GM23248 (cell line): ENCODE measurements at regions not wholly inside any gene's neighbourhood (a gene's known extent, or its start where the extent isn't known, plus 50 kb on each side); places are given as distances from the start of the nearest gene placed in this dataset.
"Not testable (repeated sequence)": the region's sequence is repeated elsewhere in the genome, so short reads cannot be mapped to it uniquely, and the experiment has no call there.

Experiments
- DNase-seq: peaks from one replicate; pipeline ENCODE4 v3.0.0-alpha.2; 2015
- H2AFZ ChIP-seq: fragments of 200-600 bp; sonication (generic); 2 replicates; pipeline ENCODE4 v1.6.1; 2016; ENCODE audit warnings: antibody characterized with exemption
- H3F3A ChIP-seq: fragments of 200-600 bp; sonication (generic); 2 replicates; pipeline ENCODE4 v1.6.1; 2016; ENCODE audit warnings: mild to moderate bottlenecking, antibody characterized with exemption, mixed run types; ENCODE audit not compliant: insufficient read depth
- H3K27ac ChIP-seq: fragments of 200-600 bp; sonication (generic); 2 replicates; pipeline ENCODE4 v1.5.1; 2016; ENCODE audit warnings: mild to moderate bottlenecking
- H3K27me3 ChIP-seq: fragments of 200-600 bp; sonication (generic); replicated peaks from 2 replicates; pipeline ENCODE4 v1.6.1; 2016; ENCODE audit warnings: mild to moderate bottlenecking; ENCODE audit not compliant: insufficient read depth
- H3K36me3 ChIP-seq: fragments of 200-600 bp; sonication (generic); 2 replicates; pipeline ENCODE4 v1.6.1; 2016; ENCODE audit warnings: low read depth, mild to moderate bottlenecking
- H3K4me1 ChIP-seq: fragments of 200-600 bp; sonication (generic); 2 replicates; pipeline ENCODE4 v1.6.1; 2016; ENCODE audit warnings: mild to moderate bottlenecking; ENCODE audit not compliant: insufficient read depth
- H3K4me2 ChIP-seq: fragments of 200-600 bp; sonication (generic); one replicate; pipeline ENCODE4 v1.6.1; 2016; ENCODE audit warnings: mild to moderate bottlenecking; ENCODE audit not compliant: unreplicated experiment
- H3K4me3 ChIP-seq: fragments of 200-600 bp; sonication (generic); 2 replicates; pipeline ENCODE4 v1.5.1; 2016; ENCODE audit warnings: mild to moderate bottlenecking
- H3K79me2 ChIP-seq: fragments of 200-600 bp; sonication (generic); 2 replicates; pipeline ENCODE4 v1.6.1; 2016; ENCODE audit warnings: mild to moderate bottlenecking; ENCODE audit not compliant: insufficient read depth
- H3K9ac ChIP-seq: fragments of 200-600 bp; sonication (generic); 2 replicates; pipeline ENCODE4 v1.6.1; 2016; ENCODE audit warnings: mild to moderate bottlenecking
- H3K9me2 ChIP-seq: fragments of 200-600 bp; sonication (generic); 2 replicates; pipeline ENCODE4 v1.6.1; 2016; ENCODE audit warnings: mixed run types, mild to moderate bottlenecking, moderate library complexity; ENCODE audit not compliant: insufficient read depth
- H3K9me3 ChIP-seq: fragments of 200-600 bp; sonication (generic); one replicate; pipeline ENCODE4 v1.6.1; 2017; ENCODE audit warnings: low read depth
- H4K20me1 ChIP-seq: fragments of 200-600 bp; sonication (generic); 2 replicates; pipeline ENCODE4 v1.6.0; 2016; ENCODE audit not compliant: insufficient read depth
- EZH2 ChIP-seq: fragments of 200-600 bp; sonication (generic); IDR thresholded peaks from 2 replicates; pipeline ENCODE4 v1.6.1; 2018; ENCODE audit warnings: antibody characterized with exemption, mild to moderate bottlenecking; ENCODE audit not compliant: insufficient read depth, poor library complexity, severe bottlenecking
- EZH2phosphoT487 ChIP-seq: fragments of 200-600 bp; sonication (generic); IDR thresholded peaks from 2 replicates; pipeline ENCODE4 v1.6.1; 2018; ENCODE audit warnings: antibody characterized with exemption, moderate library complexity, mild to moderate bottlenecking, low read depth; ENCODE audit not compliant: insufficient read depth
- WGBS, 2 experiments: methylation state at CpG; one replicate each; pipeline ENCODE4 v1.1.6; 2015 to 2017; ENCODE audit warnings: low lambda C conversion rate in 2 of 2, low coverage in 1 of 2; ENCODE audit errors: missing lambda C conversion rate in 2 of 2; 5-methylcytosine and 5-hydroxymethylcytosine counted together
- in situ Hi-C: fragments of 300-500 bp; cut with MboI; formaldehyde crosslinking; loops from 2 replicates; pipeline ENCODE4 v1.15.0; 2020

GRCh38 chr18:39574897-39575296 lies 2009.3 kb upstream of the CELF4 start:
- H3K27ac ChIP-seq, result no peak overlapping the region
- H4K20me1 ChIP-seq, result no peaks in the 10 kb centered on the region
- TF ChIP-seq EZH2 (no peak), EZH2phosphoT487 (no peak)
- no peak for DNase-seq
- in situ Hi-C loops, result no loop called here
- H3K4me3 ChIP-seq, result no peak overlapping the region
- H3K9me3 ChIP-seq, result no peaks in the 10 kb centered on the region
- H3K4me2 ChIP-seq, result no peak overlapping the region
- H3K4me1 ChIP-seq, result no peaks in the 10 kb centered on the region
- no peaks in the 10 kb centered on the region for H3K9me2 ChIP-seq
- H3F3A ChIP-seq, result no peaks in the 10 kb centered on the region
- H3K27me3 ChIP-seq, result no peaks in the 10 kb centered on the region
- WGBS, 2 experiments, result 84 to 92% methylated on average over 4 of the region's 4 CpGs
- no peak overlapping the region for H2AFZ ChIP-seq
- no peak overlapping the region for H3K9ac ChIP-seq
- H3K36me3 ChIP-seq, result no peaks in the 10 kb centered on the region
- no peaks in the 10 kb centered on the region for H3K79me2 ChIP-seq

GRCh38 chr18:39571511-39571910 lies 2005.9 kb upstream of the CELF4 start:
- in situ Hi-C loops, result no loop called here

GRCh38 chr18:39565551-39566230 lies 2000.1 kb upstream of the CELF4 start:
- H3K36me3 ChIP-seq, H3K9me3 ChIP-seq, H3K27me3 ChIP-seq, H3K9me2 ChIP-seq, DNase-seq, H2AFZ ChIP-seq, H3K27ac ChIP-seq, H3K4me3 ChIP-seq, H4K20me1 ChIP-seq, in situ Hi-C loops, H3K4me2 ChIP-seq, H3K4me1 ChIP-seq, H3F3A ChIP-seq, H3K9ac ChIP-seq, H3K79me2 ChIP-seq: not testable (repeated sequence)
- WGBS, 2 experiments, result 93% methylated on average over 22 to 32 of the region's 32 CpGs

More at GRCh38 chr18:39571511-39571910, 2005.9 kb upstream of the CELF4 start:
- Histone ChIP-seq H3K27me3 (no peaks in the 10 kb centered on the region), H3K4me1 (no peaks in the 10 kb centered on the region), H3K4me3 (no peak overlapping the region), H3K9me2 (no peaks in the 10 kb centered on the region), H3K4me2 (no peak overlapping the region), H3F3A (no peaks in the 10 kb centered on the region), H3K9ac (no peak overlapping the region), H4K20me1 (no peaks in the 10 kb centered on the region), H2AFZ (no peak overlapping the region), H3K36me3 (no peaks in the 10 kb centered on the region), H3K9me3 (no peaks in the 10 kb centered on the region), H3K27ac (no peak overlapping the region), H3K79me2 (no peaks in the 10 kb centered on the region)
- TF ChIP-seq EZH2phosphoT487, result no peak
- TF ChIP-seq EZH2, result no peak
- WGBS, 2 experiments, result 70 to 74% methylated on average over 5 of the region's 5 CpGs
- DNase-seq, result peak; percentile 51

GRCh38 chr18:39564716-39565115 lies 1999.1 kb upstream of the CELF4 start:
- WGBS, 2 experiments, result 92 to 98% methylated on average over 4 of the region's 4 CpGs
- H3K4me2 ChIP-seq, result no peak overlapping the region
- H3F3A ChIP-seq, result no peaks in the 10 kb centered on the region
- H2AFZ ChIP-seq, result no peak overlapping the region
- H3K9ac ChIP-seq, result no peak overlapping the region
- H3K9me3 ChIP-seq, result no peaks in the 10 kb centered on the region
- H3K4me1 ChIP-seq, result no peaks in the 10 kb centered on the region
- in situ Hi-C loops, result no loop called here
- no peaks in the 10 kb centered on the region for H3K27me3 ChIP-seq
- DNase-seq, result no peak
- H3K9me2 ChIP-seq, result peaks cover 5% of the 10 kb centered on the region; the same call in 1 of the 2 replicates
- no peaks in the 10 kb centered on the region for H3K79me2 ChIP-seq
- TF ChIP-seq EZH2, result no peak
- TF ChIP-seq EZH2phosphoT487, result no peak
- no peak overlapping the region for H3K27ac ChIP-seq
- no peaks in the 10 kb centered on the region for H4K20me1 ChIP-seq
- H3K36me3 ChIP-seq, result no peaks in the 10 kb centered on the region
- no peak overlapping the region for H3K4me3 ChIP-seq

GRCh38 chr18:39561126-39561525 lies 1995.5 kb upstream of the CELF4 start:
- H3K9ac ChIP-seq, result no peak overlapping the region
- TF ChIP-seq EZH2phosphoT487, result no peak
- TF ChIP-seq EZH2, result no peak
- in situ Hi-C loops, result no loop called here
- peak; percentile 11 for DNase-seq
- WGBS, 2 experiments, result 47 to 49% methylated on average over 2 of the region's 2 CpGs
- H4K20me1 ChIP-seq, result no peaks in the 10 kb centered on the region
- no peak overlapping the region for H2AFZ ChIP-seq
- no peak overlapping the region for H3K4me3 ChIP-seq
- no peaks in the 10 kb centered on the region for H3K36me3 ChIP-seq
- peaks cover 5% of the 10 kb centered on the region; the same call in 1 of the 2 replicates for H3K9me2 ChIP-seq
- H3K9me3 ChIP-seq, result no peaks in the 10 kb centered on the region
- no peaks in the 10 kb centered on the region for H3F3A ChIP-seq
- no peak overlapping the region for H3K4me2 ChIP-seq
- no peaks in the 10 kb centered on the region for H3K4me1 ChIP-seq
- H3K79me2 ChIP-seq, result no peaks in the 10 kb centered on the region
- H3K27me3 ChIP-seq, result no peaks in the 10 kb centered on the region
- H3K27ac ChIP-seq, result no peak overlapping the region
